ENCODE measurements at regions not wholly inside any gene's neighbourhood (a gene's known extent, or its start where the extent isn't known, plus 50 kb on each side); places are given as distances from the start of the nearest gene placed in this dataset.
"Not testable (repeated sequence)": the region's sequence is repeated elsewhere in the genome, so short reads cannot be mapped to it uniquely, and the experiment has no call there.

DNA sequence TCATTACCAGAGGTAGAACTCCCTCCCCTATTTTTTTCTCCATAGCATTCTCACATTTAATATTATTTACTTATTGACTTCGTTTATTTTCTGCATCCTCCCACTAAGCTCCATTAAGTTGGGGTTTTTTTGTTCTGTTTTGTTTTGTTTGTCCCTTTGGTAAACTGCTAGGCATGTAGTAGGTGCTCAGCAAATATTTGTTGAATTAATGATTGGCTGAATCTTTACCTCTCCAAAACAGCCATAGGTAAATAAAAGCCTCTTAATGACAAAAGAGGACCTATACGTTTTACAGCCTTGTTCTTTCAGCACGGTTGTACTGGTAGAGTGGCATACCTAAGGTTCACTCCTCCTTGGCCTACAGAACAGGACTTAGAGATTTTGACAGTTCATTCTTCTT lies 52.0 kb downstream of the PRORP start:
- no peak for DNase-seq

DNA sequence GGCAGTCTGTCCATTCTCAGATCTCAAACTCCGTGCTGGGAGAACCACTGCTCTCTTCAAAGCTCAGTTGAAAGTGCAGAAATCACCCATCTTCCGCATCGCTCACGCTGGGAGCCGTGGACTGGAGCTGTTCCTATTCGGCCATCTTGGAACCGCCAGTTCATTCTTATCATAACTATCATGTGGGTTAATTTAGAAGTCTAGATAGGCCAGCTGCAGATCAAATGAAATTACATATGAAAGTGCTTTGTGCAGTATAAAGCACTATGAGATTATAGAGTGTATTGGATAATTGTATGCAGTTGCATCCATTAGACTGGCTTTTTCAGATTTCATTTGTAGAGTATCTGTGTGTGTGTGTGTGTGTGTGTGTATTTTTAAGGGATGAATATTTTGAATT lies 57.8 kb downstream of the PRORP start:
- DNase-seq = no peak

DNA sequence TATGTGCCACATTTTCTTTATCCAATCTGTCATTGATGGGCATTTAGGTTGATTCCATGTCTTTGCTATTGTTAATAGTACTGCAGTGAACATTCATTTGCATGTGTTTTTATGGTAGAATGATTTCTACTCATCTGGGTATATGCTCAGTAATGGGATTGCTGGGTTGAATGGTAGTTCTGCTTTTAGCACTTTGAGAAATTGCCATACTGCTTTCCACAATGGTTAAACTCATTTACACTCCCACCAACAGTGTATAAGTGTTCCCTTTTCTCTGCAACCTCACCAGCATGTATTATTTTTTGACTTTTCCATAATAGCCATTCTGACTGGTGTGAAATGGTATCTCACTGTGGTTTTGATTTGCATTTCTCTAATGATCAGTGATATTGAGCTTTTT lies 62.5 kb downstream of the PRORP start:
- not testable (repeated sequence) for DNase-seq

DNA sequence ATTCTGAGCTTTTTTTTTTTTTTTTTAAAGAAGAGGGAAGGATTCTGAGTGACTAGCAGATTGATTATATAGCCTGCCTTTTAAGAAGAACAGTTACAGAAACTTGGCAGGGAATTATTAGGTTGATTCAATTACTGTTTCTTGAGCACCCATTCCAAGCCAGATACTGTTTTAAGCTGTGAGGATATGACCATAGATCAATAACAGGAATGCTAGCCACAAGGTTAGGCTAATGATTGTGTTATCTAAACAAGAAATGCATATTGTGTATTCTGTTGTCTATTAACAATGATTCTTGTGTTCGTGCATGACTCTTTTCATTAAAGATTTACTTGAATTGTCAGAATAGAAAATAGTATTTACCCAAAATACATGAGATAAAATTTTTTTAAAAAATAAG lies 67.1 kb downstream of the PRORP start:
- no peak for DNase-seq

DNA sequence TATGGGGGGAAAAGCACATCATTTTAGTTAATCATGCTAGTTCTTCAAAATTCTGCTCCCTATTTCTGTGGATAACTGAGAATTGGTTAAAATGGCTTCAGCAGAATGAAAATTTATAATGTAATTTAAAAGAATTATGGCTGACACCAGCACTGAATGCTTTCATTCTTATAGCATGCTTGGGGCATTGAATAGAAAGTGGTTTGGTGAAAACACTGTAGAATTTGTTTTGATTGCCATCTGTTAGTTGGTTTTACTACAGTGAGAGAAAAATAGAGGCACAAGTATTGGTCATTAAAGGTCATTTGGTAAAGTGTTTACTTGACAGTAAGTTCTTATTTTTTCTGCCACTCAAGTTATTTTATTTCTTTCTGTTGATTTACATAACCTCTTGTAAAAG lies 70.8 kb downstream of the PRORP start:
- no peak for DNase-seq

DNA sequence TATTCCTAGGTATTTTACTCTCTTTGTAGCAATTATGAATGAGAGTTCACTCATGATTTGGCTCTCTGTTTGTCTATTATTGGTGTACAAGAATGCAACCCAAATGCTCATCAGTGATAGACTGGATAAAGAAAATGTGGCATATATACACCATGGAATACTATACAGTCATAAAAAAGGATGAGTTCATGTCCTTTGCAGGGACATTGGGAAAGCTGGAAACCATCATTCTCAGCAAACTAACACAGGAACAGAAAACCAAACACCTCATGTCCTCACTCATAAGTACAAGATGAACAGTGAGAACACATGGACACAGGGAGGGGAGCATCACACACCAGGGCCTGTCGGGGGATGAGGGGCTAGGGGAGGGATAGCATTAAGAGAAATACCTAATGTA lies 71.8 kb downstream of the PRORP start:
- not testable (repeated sequence) for DNase-seq

DNA sequence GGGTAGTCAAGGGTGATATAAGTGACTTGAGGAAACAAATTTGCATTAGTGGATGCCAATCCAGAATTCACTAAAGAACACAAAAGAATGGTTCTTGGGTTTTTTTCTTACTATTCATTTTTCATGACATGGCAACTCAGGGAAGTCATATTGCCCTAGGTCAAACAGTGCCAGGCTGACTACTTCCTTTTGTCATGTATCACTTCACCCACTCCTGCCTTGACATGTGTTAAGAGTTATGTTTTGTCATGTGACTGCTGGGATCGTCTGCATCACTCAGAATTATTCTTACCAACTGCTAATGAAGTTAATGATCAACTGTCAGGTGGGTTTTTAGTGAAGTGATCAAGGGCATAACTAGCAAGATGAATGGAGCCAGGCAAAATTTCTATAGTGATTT lies 74.2 kb downstream of the PRORP start:
- DNase-seq = no peak

DNA sequence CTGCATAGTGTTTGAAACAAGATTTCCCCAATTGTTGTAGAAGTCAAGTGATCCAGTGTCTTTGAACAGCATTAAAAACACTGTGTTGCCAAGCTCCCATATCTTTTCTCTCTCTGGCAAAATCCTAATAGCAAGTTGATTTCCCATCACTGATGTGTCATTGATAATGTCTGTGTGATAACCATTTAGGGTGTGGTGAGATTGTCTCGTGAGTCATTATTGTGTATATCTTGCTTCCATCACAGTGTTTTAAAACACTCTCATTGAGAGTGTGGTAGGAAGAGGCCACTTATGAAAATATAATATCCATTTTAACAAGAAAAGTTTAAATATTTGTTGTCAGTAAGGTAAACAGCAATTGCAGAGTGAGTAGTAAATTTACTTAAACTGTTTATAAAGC lies 74.7 kb downstream of the PRORP start:
- DNase-seq = no peak

DNA sequence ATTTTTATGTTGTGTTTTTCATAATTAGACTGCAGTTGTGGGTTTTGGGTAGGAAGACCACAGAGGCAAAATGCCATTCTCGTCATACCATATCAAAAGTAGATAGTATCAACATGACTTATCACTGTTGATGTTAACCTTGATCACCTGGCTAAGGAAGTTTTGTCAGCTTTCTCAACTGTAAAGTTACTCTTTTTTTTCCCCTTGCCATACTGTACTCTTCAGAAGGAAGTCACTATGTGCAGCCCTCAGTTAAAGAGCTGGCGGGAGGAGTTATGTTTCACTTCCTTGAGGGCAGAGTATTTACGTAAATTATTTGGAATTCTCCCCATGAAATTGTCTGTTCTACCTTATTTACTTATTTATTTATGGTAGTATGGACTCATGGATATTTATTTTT lies 78.7 kb downstream of the PRORP start:
- DNase-seq = no peak

DNA sequence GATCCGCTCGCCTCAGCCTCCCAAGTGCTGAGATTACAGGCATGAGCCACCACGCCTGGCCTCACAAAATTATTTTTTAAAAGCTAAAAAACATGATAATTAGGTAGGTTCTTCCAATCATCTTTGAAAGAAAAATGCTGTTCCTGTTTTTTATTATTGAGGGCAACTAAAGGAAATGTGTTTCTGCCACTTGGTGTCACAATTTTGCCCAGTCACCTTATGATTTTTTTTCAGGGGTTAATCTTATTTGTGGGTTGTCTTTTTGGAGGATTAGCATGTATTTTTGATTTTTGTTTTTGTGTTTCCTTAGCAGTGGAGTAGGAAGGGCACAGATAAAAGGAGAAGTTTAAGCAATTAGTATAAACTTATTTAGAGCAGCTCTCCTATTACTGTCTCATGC lies 79.8 kb downstream of the PRORP start:
- no peak for DNase-seq

DNA sequence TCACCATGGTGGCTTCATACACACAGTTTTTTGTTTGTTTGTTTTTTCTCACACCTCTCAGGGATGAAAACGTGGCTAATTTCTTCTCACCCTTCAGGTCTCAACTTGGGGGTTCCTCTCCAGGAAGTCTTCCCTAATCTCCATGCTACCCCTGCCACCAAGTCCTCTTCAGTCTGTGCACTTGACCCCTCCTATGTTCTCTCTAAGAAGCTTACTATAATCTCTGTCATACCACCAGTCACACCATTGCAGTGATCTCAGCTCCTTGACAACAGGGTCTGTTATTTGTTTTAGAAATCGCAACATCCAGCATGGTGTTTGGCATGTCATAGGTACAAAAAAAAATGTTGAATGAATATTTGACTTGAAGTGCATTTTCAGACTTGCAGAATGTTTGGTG lies 83.4 kb downstream of the PRORP start:
- DNase-seq = no peak

DNA sequence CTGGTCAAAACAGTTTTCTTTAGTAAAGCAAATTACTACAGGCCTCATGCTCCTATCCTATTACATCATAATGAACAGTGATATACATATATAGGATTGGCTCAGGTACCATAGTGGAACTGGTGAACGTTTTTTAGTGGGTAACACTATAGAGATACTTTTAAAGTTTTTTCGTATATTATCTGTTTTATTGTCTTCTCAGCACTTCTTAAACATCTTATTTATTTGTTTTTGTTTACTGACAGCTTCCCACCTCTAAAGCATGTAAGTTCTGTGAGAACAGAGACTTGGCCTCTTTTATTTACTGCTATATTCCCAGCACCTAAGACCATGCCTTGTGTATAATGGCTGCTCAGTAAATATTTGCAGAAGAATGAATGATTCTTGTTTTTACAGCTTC lies 81.1 kb upstream of the PSMA6 start:
- no peak for DNase-seq

DNA sequence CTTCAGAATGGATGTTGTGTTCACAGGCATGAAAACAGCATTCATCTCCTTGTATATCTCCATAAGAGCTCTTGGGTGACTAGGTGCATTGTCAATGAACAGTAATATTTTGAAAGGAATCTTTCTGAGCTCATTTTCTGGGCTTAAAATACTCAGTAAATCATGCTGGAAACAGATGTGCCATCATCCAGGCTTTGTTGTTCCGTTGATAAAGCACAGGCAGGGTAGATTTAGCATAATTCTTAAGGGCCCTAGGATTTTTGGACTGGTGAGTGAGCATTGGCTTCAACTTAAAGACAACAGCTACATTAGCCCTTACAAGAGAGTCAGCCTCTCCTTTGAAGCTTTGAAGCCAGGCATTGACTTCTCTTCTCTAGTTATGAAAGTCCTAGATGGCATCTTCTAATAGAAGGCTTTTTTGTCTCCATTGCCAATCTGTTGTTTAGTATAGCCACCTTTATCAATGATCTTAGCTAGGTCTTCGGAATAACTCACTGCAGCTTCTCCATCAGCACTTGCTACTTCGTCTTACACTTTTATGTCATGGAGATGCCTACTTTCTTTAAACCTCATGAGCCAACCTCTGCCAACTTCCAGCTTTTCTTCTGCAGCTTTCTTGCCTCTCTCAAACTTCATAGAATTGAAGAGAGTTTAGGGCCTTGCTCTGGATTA lies 79.6 kb upstream of the PSMA6 start:
- DNase-seq = no peak

DNA sequence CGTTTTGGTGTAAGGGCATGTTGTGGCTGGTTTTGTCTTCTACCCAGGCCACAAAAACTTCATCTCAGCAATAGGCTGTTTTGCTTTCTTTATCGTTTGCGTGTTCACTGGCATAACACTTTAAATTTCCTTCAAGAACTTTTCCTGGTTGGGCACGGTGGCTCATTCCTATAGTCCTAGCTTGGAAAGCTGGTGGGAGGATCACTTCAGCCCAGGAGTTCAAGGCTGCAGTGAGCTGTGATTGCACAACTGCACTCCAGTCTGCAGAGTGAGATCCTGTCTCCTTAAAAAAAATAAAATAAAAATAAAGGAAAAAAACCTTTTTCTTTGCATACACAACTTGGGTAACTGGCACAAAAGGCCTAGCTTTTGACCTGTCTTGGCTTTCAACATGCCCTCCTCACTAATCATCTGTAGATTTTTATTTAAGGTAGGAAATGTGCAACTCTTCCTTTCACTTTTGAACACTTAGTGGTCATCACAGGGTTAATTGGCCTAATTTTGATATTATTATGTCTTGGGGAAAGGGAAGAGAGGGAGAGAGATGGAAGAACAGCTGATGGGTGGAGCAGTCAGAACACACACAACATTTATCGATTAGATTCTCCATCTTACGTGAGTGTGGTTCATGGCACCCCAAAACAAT lies 78.9 kb upstream of the PSMA6 start:
- no peak for DNase-seq

DNA sequence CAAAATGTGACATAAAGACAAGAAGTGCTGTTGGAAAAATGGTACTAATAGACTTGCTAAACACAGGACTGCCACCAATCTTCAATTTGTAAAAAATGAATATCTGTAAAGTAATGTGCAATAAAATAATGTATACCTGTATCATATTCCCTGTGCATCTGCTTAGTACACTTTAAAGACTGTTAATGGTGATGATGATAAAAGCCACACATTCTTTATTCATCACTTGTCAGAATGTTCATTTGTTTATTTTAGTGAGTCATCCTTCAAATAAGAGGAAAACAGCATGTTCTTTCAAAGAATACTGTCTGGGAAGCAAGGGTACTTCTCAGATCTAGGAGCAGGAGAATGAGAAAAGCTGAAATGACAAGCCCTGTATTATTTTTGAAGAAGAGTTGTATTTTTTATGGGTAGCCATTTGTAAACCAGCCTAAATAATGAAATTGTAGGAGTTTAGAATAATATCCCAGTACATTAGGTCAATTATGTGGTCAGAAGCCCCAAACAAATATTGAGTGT lies 78.3 kb upstream of the PSMA6 start:
- DNase-seq = no peak

DNA sequence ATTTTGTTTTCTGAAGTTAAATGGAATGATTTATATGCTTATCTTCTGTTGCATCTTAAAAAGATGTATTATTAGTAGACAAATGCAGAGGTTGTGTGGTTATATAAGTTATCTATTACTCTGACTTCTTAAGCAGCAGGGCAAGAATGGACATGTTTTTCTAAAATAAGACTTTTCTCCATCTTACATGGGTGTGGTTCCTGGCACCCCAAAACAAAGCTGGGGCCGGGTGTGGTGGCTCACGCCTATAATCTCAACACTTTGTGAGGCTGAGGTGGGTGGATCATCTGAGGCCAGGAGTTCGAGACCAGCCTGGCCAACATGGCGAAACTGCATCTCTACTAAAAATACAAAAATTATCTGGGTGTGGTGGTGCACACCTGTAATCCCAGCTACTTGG lies 77.8 kb upstream of the PSMA6 start:
- DNase-seq = not testable (repeated sequence)

DNA sequence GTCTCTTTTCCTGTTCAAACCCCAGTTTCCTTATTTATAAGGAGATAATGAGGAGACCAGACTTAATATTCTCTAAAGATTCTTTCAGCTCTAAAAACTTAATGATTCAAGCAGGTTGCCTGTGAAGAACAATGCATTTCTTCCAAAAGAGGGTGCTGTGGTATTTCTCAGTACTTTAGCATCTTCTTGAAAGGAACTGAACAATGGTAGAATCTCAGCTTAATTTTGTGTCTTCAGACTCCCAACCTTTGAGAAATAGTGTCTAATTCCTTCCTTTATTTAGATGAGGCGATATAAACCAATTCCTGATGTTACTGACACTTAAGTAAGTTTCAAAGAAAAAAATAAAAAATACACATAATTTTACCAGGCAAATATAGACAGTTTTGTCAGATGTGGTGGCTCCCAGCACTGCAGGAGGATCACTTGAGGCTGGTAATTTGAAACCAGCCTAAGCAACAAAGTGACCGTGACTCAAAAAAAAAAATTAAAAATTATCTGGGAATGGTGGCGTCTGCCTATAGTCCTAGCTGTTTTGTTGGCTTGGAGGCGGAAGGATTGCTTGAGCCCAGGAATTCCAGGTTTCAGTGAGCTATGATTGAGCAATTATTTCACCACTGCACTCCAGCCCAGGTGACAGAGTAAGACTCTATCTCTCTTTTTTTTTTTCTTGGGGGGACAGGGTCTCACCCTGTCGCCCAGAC lies 76.9 kb upstream of the PSMA6 start:
- no peak for DNase-seq

DNA sequence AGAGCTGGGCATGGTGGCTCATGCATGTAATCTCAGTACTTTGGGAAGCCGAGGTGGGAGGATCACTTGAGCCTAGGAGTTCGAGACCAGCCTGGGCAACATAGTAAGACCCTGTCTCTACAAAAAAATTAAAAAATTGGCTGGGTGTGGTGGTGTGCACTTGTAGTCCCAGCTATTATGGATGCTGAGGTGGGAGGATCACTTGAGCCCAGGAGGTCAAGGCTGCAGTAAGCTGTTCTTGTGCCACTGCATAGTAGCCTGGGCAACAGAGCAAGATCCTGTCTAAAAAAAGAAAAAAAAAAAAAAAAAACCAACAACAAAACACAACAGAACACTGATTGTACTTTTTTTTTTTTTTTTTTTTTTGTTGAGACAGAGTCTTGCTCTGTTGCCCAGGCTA lies 74.0 kb upstream of the PSMA6 start:
- not testable (repeated sequence) for DNase-seq

DNA sequence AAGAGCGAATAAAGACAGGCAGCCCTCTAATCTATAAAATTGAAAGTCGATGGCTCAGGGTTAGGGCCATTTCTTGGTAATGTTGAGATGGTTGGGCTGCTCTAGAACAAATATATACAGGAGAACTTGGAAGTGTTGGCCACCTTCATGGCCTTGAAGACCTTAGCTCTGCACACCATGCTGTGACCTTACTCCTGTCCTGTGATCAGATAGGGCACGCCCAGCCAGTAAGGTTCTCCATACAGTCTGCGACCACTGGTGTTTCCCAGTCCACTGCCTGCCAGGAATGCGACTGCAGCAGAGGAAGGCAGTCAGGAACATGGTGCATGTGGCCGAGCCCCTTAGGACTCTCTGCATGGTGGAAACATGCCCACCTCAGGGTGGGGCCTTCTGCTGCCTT lies 73.2 kb upstream of the PSMA6 start:
- no peak for DNase-seq

DNA sequence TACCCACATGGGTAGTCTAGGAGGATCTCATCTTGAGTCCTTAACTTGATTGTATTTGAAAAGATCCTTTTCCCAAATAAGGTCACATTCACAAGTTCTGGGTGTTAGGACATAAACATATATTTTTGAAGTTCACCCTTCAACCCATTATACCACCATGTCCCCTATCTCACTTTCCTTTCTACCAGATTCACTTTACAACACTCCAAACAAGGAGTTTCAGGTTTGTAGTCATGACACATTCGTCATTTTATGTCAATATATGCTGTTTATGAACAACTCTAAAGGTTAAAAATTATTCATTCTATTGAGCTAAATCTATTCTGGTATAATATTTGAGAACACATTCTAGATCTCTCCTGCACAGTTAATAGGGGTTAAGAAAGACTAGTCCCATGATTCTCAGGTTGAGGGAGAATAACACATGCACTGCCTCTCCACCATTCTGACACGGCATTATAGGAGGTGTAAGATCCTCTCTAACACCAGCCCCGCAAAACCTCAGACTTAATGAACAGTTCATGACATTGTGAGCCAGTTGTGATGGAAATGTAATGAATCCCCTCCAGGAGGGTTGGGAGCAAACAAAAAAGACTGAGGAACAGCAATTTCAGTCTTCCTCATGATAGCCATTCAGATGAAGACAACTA lies 72.0 kb upstream of the PSMA6 start:
- DNase-seq = no peak

DNA sequence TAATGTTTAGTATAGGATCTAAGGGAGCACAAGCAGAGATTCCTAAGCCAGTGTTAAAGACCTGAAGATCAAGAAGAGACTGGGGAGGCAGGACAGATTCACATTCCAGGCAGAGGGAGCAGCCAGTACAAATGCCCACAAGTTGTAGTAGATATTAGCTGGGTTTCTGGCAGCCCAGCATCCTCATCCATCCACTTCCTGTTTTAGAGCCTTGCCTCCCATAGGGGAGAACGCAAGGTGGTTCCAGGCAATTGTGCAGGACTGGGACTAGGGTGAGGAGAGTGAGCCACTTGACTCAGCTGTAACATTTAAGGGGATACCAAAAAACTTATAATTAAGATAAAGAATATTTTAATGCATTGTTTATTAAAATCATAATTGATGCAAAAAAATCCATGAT lies 71.3 kb upstream of the PSMA6 start:
- no peak for DNase-seq

DNA sequence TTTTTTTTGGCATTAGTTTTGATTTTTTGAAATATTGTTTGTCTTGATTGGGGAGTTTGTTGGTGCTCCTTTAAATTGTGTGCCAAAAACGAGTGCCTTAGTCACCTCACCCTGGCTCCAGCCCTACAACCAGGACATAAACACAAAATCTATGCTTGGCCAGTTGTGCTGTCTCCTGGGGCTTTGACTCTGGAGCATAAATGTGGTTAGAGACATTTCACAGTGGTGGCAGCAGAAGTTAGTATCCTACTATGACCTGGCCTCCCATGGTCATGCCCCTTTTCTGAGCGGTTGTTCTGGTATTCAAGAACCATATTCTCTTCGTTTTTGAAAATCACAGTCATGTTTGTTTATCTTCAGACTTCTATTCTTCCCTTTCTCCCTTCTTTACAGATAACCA lies 70.7 kb upstream of the PSMA6 start:
- no peak for DNase-seq

DNA sequence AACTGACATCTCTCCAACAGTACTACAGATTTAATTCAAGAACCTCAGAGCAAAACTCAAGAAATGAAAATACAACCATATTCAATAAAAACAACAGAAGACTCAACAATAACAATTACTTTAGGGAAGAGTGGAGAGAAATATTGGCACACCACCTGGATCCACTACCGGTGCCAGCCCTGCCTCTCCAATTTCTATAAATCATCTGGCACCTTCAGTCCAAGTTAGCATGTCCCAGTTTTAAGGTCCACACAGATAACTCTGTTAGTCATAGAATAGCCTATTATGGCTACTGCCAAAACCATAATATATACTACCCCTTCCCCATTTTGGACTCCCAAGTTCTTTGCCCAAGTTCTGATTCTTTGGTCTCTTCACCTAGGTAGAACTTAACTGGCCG lies 69.9 kb upstream of the PSMA6 start:
- no peak for DNase-seq

All from NCI-H1930 (cell line).